Calu3 (cell line): ENCODE measurements at regions not wholly inside any gene's neighbourhood (a gene's known extent, or its start where the extent isn't known, plus 50 kb on each side); places are given as distances from the start of the nearest gene placed in this dataset.

Source experiments
- BruUV-seq: library from RNA; stranded (reverse); fragments of 400-500 nt; replicated peaks from 2 replicates; lab custom pipeline; 2021; lab: Mats Ljungman, UMichigan
- CTCF ChIA-PET: fragments of 300-600 bp; sonication (Branson Sonifier 250); formaldehyde crosslinking; loops from one replicate; lab custom pipeline; 2022; ENCODE audit warnings: antibody characterized with exemption; lab: Charles Lee
- DNase-seq: peaks from one replicate; pipeline ENCODE4 v3.0.0; 2022
- H3K27ac Mint-ChIP-seq: one replicate; pipeline ENCODE4 v1.8.0; 2022; ENCODE audit warnings: mixed read lengths; ENCODE audit not compliant: unreplicated experiment
- H3K27me3 Mint-ChIP-seq: one replicate; pipeline ENCODE4 v1.8.0; 2022; ENCODE audit warnings: mixed read lengths; ENCODE audit not compliant: unreplicated experiment
- H3K36me3 Mint-ChIP-seq: one replicate; pipeline ENCODE4 v1.8.0; 2022; ENCODE audit warnings: mild to moderate bottlenecking, moderate library complexity, mixed read lengths; ENCODE audit not compliant: insufficient read depth, unreplicated experiment
- H3K4me1 Mint-ChIP-seq: one replicate; pipeline ENCODE4 v1.8.0; 2022; ENCODE audit warnings: mild to moderate bottlenecking, low read depth, mixed read lengths; ENCODE audit not compliant: unreplicated experiment
- H3K4me3 Mint-ChIP-seq: one replicate; pipeline ENCODE4 v1.8.0; 2022; ENCODE audit warnings: mild to moderate bottlenecking, low read depth, moderate library complexity, mixed read lengths; ENCODE audit not compliant: unreplicated experiment
- H3K9me3 Mint-ChIP-seq: one replicate; pipeline ENCODE4 v1.8.0; 2022; ENCODE audit warnings: low read depth, mixed read lengths; ENCODE audit not compliant: unreplicated experiment
- CTCF ChIP-seq: fragments of 200-600 bp; IDR thresholded peaks from one replicate; pipeline ENCODE4 v1.8.0; 2022; ENCODE audit warnings: antibody characterized with exemption; ENCODE audit not compliant: unreplicated experiment
- intact Hi-C: fragments of 100-400 bp; cut with micrococcal nuclease; formaldehyde crosslinking; loops from one replicate; pipeline ENCODE4 v1.10.0; 2022; ENCODE audit not compliant: unreplicated experiment

DNA sequence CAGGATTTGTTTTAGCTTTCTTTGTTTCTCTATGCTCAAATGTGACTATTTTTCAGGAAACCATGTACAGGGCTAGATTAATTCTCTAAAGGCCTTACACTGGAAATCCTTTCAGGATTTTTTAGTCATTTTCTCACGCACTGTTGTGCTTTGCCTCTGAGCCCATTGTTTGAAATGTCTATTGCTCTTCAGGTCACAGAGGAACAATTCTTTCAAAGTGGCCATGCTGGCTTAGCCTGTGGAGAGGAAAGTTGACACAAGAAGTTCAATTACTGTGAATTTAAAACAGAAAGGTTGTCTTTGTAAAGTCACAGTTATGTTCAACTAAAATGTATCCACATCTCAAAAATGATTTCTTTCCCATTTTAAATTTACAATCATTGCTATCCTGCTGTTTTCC is 1071.7 kb upstream of the POT1 start:
- CTCF ChIA-PET = no interaction called here
- no TSS peak for BruUV-seq
- TF ChIP-seq CTCF = no peak
- intact Hi-C loops = no loop called here
- Mint-ChIP-seq H3K4me1 (no peaks in the 10 kb centered on the region), H3K27me3 (no peaks in the 10 kb centered on the region), H3K36me3 (no peaks in the 10 kb centered on the region), H3K9me3 (no peaks in the 10 kb centered on the region), H3K27ac (no peak overlapping the region), H3K4me3 (no peak overlapping the region)
- DNase-seq = no peak

GRCh38 chr7:125984795-125985194 is 1055.2 kb upstream of the POT1 start:
- no peak for TF ChIP-seq CTCF
- H3K4me3 Mint-ChIP-seq = no peak overlapping the region
- DNase-seq = no peak
- H3K27me3 Mint-ChIP-seq = no peaks in the 10 kb centered on the region
- no peaks in the 10 kb centered on the region for H3K36me3 Mint-ChIP-seq
- H3K4me1 Mint-ChIP-seq = no peaks in the 10 kb centered on the region
- no peak overlapping the region for H3K27ac Mint-ChIP-seq
- no TSS peak for BruUV-seq
- CTCF ChIA-PET = no interaction called here
- intact Hi-C loops = no loop called here
- H3K9me3 Mint-ChIP-seq = no peaks in the 10 kb centered on the region

DNA sequence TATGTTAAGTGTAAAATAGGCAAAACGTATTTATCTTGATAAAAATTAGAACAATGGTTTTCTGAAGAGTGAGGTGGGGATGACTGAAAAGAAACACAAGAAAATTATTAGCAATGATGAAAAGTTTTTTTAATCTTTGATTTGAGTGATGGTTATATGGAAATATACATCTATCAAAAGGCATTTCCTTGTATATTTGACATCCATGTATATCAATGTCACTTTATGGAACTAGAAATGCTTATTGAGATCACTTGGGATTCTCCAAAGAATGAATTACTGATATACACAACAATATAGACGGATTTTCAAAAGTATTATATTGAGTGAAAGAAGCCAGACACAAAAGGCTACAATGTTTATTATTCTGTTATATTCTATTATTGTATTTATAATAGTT is 1042.0 kb upstream of the POT1 start:
- Mint-ChIP-seq H3K27me3 (no peaks in the 10 kb centered on the region), H3K9me3 (no peaks in the 10 kb centered on the region), H3K4me3 (no peak overlapping the region), H3K36me3 (no peaks in the 10 kb centered on the region), H3K27ac (no peak overlapping the region), H3K4me1 (no peaks in the 10 kb centered on the region)
- no peak for TF ChIP-seq CTCF
- intact Hi-C loops = no loop called here
- DNase-seq = no peak
- BruUV-seq = no TSS peak
- CTCF ChIA-PET = no interaction called here

GRCh38 chr7:125966278-125967048 is 1036.8 kb upstream of the POT1 start:
- Mint-ChIP-seq H3K27ac (no peak overlapping the region), H3K4me3 (no peak overlapping the region), H3K36me3 (no peaks in the 10 kb centered on the region), H3K27me3 (no peaks in the 10 kb centered on the region), H3K9me3 (no peaks in the 10 kb centered on the region), H3K4me1 (no peaks in the 10 kb centered on the region)
- TF ChIP-seq CTCF = no peak
- intact Hi-C loops = no loop called here
- DNase-seq = no peak
- BruUV-seq = no TSS peak
- CTCF ChIA-PET = no interaction called here
